HG03460 (cell line): ENCODE measurements at regions not wholly inside any gene's neighbourhood (a gene's known extent, or its start where the extent isn't known, plus 50 kb on each side); places are given as distances from the start of the nearest gene placed in this dataset.

Experiments
- ATAC-seq: cut with Tn5 transposase; IDR thresholded peaks from one replicate; pipeline ENCODE4 v1.9.1; 2021; ENCODE audit not compliant: unreplicated experiment

DNA sequence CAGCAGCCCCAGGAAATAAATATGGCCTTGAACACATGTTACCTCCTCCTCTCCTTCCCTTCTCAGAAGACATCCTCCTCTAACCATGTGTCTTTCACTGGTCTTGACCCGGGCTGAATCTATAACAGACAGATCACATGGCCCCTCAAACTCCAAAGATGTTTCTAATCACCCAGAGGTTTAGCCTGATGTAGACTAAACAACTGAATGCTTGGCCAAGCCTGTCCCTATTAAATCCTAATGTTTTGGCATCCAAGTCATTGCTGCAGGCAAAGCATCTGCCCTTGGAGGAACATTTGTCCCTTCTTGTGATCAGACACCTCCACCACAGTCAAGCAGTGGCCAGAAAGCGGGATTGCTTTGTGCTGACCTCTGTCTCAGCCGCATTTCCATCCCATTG, 65.5 kb downstream of the ANKRD60 start:
- no peak for ATAC-seq

DNA sequence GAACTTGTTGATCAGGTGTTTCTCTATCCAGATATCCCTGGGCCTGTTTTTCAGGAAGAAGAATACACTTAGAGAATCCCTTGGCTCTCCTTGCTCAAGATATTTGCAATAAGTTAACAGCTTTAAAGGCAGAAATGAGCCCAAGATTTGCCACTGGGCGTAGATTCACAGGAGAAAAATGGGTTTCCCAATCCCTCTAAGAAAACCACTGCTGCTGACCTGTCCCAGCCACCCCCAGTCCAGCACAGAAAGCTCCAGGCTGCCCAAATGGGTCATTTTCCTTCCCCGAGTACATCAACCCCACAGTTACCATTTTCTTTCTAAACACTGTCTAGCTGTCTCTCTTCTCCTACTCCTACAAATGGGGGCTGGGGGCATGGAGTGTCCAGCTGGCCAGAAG, 67.3 kb downstream of the ANKRD60 start:
- no peak for ATAC-seq

DNA sequence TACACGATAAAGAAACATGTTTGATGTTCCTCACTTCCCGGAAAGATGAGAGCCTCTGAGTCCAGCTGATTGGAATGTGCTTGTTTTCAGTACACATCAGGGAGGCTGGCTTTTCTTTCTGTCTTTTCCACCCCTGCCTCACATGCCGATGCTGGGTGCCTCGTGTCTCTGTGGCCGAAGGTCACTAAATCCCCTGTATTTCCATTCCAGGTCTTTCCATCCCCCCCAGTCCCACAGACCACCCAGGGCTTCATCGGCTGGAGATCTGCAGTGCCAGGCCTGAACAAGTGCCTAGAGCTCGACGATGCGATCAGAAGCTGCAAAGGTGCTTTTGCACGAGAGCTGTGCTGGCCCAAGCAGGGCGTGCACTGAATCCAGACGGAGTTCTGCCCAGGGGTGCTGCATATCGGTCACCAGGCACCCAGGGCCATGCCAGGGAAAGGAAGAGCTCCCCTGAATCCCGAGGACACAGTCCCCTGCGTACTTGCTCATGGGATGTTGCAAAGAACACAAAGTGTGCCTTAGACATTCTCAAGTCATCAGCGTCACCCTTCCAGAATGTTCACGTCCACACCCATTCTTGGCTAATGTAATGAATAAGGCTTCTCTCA, 67.9 kb downstream of the ANKRD60 start:
- ATAC-seq: no peak

DNA sequence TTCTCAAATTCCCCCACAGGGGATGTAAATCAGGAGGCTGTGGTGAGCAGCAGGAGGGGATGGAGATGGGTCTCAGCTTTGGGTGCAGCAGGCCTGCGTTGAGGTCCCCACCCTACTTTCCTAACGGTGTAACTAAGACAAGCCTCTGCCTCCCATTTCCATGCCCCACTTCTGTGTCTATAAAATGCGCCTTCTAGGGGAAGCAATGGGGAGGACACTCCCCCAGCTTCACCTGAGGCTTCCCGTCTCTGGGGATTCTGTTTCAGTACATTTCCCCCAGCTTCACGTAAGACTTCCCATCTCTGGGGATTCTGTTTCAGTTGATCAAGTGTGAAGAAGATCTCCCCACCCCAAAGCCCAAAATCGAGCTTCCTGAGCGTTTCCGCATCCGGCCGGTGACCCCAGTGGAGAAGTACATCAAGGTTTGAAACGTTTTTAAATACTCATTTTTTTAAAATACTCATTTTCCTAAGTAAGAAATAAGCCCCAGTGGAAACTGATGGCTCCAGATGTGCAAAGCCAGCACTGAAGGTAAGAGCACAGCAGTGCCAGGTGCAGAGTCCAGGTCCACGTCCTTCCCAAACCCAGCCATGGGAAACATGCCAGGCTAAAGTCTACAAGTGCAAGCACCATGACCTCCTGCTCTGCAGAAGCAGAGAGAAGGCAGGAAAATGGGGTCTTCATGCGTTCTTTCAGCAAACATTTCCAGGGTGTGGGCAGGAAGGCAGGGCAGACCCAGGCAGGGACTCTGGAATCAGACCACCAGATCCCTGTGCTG, 73.1 kb downstream of the ANKRD60 start:
- ATAC-seq: no peak

DNA sequence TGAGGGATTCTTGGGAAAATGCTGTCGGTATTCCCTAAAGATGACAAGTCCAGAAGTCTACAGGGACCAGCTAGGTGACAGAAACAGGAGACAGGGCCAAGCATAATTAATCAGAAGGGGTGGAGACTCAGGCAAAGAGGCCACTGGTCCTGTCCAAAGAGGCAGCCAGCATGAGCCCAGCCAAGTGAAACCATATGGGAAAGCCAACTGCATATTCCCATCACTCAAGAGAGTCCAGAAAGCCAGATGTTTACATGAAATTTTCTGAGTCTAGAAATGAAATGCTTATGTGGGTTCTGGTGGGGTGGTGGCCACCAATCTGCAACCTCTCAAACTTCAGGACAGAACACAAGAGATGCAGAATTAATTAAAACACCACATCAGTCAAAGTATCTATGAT, 74.3 kb downstream of the ANKRD60 start:
- ATAC-seq: no peak

DNA sequence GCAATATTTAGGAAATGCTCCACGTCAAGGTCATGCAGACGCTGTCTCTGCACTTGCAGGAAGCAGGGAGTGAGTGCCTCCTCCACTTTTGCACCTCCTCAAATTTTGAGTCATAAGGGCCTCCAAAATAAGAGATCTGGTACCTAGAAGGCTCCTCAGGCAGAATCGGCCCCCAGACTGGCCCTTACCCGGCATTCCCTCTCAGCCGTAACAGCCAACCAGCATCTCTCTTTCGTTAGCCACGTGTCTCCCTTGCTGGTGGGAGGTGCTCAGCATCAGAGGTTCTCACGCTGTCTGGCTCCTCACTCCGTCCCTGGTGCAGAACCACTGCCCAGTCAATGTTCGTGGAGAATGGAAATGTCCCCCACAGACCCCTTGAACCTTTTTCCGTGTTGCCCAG, 75.3 kb downstream of the ANKRD60 start:
- ATAC-seq: no peak

DNA sequence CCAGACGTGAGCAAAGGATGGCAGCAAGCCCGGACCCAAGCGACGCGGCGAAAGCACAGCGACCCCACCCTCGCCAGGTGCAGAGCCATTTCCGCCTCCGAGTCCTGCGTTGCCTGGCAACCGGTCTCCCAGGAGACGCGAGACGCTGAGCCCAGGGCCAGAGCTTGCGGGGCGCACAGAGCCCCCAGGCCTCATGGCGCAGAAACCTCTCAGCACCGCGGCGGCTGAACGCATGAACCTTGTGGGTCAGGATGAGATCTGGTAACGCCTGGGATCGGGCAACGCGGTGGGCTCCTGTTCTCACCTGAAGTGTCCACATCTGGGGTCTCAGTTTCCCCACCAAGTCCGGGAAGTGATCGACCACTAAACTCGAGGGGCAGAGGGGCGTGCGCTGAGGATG, 77.7 kb downstream of the ANKRD60 start:
- ATAC-seq: no peak

DNA sequence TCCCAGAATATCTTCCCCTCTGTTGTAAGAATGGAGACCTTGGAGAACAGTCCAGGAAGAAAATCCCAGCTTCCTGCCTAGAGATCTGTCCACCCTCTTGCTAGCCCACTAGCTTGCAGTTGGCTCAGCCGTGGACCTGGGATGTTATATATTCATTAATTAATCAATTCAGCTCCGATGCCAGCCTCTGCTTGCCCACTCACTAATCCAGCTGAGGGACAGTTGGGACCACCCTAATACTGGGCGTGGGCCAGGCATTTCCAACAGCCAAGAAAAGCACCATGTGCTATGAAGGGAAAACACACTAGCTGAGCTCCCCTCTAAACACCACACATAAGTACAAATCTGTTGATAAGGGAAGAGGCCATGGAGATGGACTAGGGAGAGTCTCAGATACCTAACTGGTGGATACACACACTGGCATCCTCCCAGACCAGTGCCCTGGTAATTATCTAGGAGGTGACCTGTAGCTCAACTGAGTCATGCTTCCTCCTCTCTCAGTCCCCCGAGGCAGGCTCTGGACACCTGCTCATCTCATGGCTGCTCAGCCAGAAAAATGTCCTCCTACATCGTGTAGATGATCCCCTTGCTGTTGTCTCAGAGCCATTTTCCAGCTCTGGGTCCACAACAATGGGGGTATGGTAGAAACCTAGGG, 78.9 kb downstream of the ANKRD60 start:
- ATAC-seq: no peak

DNA sequence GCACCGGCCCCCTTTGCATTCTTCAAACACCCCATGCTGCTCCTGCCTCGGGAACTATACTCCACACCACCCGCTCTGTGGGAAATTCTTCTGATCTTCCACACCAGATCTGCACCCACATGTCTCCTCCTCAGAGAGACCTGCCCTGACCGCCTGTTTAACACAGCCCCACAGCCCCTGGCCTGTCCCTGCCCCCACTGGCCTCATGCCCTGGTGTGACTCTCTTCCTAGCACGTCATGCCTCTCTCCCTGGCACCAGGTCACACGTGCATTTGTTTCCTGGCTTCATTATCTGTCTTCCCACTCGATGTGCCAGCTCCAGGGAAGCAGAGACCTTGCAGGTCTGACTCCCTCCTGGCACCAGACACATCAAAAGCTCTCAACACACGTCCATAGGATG, 79.6 kb downstream of the ANKRD60 start:
- no peak for ATAC-seq

DNA sequence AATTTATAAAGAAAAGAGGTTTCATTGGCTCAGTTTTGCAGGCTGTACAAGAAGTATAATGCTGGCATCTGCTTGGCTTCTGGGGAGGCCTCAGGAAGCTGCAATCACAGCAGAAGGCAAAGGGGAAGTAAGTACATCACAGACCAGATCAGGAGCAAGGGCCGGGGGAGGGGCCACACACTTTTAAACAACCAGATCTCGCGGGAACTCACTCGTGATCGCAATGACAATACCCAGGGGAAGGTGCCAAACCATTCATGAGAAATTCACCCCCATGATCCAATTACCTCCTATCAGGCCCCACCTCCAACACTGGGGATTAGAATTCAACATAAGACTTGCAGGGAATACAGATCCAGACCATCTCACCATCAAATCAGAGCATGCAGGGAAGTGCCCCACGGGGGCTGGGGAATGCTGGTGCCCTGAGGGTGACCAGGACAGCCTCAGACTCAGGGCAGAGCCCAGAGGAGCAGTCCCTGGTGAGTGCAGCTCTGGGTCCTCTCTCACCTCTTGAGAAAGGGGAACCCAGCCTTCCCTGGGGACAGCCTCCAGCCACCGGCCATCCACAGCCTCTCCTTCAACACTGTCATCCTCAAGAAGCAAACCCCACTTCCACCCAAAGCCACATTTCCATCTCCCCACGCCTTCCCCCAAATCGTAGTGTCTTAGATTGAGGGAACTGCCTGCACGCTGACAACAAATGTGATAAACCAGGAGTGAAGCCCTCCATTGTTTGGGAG, 80.7 kb downstream of the ANKRD60 start:
- ATAC-seq: no peak

DNA sequence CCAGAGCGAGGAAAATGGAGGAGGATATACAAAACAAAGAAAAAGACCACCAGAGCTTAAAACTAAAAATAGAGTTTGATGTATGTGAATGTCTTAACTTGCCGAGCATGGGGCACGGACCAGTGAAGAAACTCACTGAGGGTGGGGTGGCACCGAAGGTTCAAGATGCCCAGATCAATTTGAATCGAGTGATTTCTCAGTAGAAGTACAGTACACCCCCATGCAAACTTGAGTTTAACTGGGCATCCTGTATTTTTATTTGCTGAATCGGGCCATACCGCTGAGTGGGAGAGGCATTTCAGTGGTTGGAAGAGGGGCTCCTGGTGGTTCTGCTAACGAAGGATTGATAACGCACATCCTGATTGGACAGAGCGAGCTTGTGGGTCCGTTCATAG, 81.7 kb downstream of the ANKRD60 start:
- no peak for ATAC-seq

DNA sequence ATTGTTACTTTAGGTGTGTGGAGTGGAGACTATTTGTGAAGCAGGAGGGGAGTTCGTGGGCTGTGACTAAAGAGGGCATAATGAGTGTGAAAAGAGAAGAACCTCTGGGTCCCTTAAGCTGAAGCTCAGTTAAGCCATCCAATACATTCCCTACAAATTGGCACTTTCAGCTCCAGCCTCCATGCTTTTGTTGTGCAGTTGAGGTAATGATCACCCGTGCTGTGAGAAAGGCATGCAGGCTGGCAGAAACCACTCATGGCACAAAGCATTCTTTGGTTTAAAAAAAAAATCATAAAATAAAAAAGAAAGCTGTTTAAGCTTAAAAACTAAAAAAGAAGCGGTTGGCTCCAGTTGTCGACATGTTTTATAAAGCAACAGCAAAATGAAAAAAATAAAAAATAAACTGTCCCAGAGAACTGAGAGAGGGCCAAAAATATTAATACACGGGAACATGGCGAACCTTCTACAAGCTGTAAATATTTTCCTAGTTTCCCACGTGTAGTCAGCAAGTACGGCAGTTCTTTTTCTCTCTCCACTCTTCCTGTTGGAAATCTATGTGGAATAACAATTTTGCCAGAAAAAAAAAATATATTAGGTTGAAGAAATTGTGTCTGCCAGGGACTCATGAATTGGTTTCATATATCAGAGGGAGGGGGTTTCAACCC, 82.2 kb downstream of the ANKRD60 start:
- ATAC-seq: no peak

DNA sequence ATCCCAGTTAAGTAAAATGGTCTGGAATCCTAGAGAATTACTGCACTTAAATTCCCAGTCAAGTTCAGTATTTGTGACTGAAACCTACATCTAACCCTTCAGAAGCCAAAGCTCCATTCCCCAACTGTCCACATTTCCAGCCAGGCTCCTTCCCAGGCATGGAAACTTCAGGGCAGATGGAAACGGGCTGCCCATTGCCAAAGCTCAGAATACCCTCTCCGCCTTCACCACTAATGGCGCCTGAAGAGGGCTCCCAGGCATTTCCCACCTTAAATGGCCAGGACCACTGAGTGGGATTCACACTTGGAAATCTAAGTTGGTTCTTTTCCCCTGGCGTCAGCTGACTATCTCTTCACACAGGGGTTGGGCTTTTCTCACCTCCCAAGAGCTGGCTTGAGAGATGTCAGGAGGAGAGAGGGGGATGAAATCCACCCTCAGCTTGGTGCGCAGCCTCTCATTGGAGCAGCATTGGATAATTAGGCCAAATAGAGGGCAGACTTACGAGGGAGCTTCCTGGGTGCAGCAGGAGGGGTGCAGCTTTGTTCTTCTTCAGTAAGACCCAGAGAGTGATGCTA, 82.9 kb downstream of the ANKRD60 start:
- no peak for ATAC-seq

DNA sequence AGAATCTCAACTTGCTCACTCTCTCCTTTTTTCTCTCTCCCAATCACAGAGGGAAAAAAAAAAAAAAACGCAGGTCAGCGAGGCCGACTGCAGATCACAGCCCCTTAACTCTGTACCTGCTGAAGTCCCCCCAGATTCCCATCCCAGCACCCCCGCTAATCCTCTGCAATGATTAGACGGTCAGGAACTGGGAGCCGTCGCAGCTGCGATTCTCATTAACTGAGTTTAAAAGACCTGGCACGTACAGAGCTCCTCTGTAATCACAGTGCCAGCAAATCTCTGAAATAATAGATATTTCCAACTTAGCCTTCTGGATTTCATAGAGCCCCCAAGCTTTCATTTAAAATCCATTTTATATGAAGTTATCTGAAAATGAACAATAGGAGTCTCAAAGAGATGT, 84.4 kb downstream of the ANKRD60 start:
- ATAC-seq: no peak

DNA sequence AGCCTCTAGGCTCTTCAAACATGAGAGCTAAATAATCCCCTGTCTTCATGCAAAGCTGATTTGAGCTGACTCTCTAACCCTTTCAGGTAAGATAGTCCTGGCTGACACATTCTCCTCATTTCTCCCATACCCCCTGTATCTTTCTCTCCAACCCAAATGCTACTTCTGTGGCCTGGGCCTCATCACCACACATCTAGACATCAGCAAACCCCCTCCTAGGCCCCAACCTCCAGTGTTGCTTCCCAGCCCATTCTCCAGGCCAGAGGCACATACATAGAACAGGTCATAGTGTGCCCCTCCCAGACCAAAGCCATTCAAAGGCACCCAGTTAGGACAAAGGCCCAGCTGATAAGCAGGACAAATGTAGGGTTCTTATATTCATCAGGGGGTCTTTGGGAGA, 84.9 kb downstream of the ANKRD60 start:
- no peak for ATAC-seq

DNA sequence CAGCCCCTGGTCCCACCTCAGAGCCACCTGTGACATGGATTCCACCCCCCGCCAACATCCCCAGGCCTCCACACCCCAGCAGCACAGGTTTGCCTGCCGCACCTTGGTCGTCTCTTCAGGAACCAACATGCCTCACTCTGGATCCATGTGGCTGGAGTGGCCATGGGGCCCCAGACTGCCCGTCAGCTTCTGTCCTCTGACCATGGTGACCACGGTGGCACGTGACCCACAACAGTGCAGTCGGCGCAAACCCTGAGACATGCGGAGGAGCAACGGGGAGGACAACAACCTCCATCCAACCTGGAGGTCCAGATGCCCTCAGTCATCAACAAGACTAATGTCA, 85.6 kb downstream of the ANKRD60 start:
- ATAC-seq: no peak

DNA sequence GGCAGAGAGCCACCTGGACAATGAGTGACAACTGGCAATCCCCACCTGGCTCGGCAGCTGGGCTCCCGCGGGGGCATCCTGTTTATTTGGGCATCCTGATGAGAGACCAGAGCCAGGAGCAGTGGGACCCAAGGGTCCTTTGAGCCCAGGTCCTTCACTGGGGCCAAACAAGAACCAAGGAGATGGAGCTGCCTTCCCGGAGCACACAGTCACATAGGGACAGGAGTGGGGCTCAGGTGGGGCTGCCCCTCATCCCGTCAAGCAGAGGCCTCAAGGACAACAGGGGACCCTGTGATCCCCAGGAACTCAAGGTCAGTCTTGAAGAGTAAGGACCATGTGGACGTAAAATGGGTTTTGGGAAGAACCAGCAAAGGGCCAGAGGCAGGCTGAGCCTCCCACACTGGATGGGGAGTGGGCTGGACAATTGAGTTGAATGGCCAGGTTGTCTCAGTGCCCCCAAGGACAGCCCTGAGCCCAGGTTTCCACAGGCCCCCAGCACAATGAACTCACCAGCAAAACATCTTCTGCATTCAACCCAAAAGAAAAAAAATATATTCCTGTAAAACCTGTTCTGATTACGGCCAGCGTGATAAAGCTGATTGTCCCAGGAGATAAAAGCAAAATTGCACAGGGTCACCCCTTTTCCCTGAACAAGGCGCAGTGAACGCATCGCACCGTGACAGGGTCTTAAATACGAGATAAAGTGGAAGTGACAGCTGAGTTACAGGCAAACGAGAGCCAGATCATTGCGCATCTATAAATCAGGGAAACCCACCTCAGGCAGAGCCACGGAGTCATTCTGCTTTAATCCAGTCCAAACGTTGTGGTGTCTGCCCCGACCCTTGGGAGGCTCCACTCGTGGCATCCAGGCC, 86.2 kb downstream of the ANKRD60 start:
- ATAC-seq: no peak

DNA sequence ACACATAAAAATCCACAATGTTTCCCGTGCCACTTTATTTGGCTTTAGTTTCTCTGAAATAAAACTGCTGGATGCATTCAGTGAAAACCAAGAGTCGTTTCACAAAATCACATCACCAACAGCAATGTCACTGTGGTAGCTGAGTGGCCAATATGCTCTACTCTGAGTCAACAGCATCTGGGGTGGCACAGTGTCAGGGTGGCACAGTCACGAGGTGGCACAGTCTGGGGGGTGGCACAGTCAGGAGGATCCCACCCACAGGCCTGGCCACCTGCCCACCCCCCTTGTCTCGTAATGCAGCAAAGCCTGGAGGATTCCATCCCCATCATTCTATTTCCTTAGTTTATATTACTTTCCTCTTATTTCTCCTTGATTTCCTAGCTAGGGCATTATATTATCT, 87.0 kb downstream of the ANKRD60 start:
- ATAC-seq: no peak

DNA sequence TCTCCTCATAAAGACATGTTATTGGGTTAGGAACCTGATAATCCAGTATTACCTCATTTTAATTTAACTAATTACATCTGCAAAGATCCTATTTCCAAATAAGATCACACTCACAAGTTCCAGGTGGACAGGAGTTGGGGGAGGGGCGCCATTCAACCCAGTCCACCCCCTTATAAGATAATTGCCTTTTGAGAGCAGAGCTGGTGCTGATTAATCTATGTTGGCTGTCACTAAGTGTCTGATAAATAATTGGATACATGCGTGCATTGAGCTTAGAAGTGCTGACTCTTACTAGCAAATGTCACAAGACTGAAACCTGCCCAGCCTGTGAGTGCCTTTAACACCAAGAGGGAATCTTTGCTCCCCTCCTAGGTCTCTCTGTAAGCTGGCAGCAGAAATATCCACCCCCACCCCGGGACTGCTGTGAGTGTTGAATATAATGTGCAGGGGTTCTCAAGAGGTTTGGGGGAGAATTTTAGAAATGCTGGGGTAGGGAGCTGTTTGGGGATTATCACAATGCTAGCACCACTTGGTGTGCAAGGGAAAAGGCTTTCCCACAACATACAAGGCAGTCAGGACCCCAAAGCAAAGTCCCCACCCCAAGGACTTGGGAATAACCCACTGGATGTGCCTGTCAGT, 87.5 kb downstream of the ANKRD60 start:
- ATAC-seq: no peak
